Stimulated activated CD8-positive, alpha-beta memory T cell treated with anti-CD3 and anti-CD28 coated beads, Interleukin-7, amount 100 ng/mL, for 1 hour (primary cell): ENCODE measurements at regions not wholly inside any gene's neighbourhood (a gene's known extent, or its start where the extent isn't known, plus 50 kb on each side); places are given as distances from the start of the nearest gene placed in this dataset.
"Not testable (repeated sequence)": the region's sequence is repeated elsewhere in the genome, so short reads cannot be mapped to it uniquely, and the experiment has no call there.

Source experiments
- DNase-seq, 2 donors: peaks; one replicate each; pipeline ENCODE4 v3.0.0-alpha.2; 2020; ENCODE audit warnings: low read depth in 2 of 2

DNA sequence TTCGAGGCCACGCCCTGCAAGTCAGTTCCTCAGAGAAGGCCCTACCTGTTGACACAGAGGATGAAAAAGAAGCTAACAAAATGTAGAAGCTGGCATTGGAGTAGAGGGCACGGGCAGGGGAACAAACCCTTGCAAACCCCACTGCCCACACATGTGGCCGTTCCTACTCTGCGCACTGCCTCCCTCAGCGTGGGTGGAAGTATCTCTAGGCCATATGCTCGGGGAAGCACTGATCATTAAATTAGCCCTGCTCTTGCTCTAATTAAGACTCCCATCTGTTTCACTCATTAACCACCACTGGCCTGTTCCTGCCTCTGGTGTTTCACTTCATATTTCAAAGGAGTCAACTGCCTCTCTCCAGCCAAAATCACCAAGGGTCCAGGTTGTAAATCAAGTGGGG lies 201.2 kb upstream of the SFSWAP start:
- DNase-seq, result no peak

DNA sequence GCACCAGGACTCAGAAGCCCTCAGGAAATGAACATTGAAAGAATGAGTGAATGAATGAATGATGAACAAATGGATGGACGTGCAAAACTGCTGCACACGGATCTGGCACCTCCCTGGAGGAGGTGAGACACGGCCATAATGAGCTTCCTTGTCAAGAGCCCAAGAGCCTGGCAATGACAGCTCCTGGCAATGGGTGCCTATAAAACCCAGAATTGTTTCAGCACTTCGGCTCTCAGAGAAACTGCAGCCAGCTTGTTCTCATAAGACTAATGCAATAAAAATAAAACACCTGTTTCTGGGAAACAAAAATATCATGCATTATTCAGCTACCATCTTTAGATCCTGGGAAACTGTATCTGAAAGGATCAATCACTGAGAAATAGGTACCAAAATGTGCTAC lies 200.5 kb upstream of the SFSWAP start:
- DNase-seq, result no peak

DNA sequence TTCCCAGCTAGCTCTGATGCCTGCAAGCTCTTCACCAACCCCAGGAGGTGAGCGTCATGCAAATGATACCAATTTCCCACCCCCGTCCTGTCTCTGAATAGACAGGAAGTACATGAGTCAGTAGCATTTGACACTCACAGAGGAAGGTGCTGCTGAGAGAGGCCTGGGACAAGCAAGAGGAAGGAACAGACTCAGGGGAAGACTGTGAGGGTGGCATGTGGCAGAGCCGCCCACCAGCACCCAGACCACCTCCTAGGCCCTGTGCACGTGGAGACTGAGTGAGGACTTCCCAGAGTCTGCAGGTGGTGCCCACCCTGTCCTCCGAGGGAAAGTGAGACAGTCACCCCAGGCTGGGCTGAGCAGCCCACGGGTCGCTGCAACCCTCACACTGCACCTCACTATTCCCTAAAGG lies 199.5 kb upstream of the SFSWAP start:
- peak; percentile 9 to 10 for DNase-seq

DNA sequence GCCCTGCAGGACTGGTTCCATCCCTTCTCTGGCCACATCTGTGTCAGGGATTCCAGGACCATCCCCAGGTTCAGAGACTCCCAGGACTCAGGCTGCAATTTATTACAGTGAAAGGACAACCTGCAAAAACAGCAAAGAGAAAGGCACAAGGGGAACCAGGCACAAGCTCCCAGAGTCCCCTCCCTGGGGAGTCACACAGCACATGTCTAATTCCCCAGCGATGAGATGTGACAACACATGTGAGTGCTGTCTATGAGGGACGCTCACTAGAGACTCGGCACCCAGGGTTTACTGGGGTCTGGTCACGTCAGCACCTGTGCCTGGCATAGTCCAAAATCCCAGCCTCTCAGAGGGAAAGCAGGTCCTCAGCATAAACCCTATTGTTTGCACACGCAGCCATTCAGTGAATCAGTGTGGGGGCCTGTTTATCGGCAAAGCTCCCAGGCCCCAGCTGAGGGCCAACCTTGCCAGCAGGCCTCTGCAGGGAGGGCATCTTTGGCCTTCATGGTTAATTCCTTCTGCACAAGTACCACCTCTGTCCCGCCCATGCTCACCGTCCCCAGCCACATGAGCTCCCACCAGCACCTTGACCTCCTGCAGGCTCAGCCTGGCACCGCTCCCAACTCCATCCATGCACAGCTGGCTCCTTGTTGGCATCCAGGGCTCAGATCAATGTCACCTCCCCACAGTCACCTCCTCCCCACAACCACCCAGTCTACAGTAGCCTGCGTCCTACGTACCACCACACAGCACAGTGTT lies 198.9 kb upstream of the SFSWAP start:
- DNase-seq, result no peak

DNA sequence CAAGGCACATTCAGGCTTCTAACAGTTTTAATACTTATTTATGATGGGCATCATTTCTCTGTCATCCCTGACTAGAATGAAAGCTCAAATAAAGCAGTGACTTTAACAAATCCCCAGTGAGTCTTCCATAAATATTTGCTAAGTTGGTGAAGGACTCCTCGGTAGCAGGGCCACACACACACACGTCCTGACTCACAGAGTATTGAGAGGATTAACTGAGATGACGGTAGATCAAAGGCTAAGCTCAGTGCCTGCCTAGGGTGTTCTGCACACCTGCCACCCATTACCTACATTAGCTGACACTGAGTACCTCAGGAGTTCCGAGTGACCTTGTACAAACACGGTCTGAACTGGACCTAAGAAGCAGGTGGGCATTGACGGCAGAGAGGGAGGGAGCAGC lies 197.3 kb upstream of the SFSWAP start:
- DNase-seq, result no peak

DNA sequence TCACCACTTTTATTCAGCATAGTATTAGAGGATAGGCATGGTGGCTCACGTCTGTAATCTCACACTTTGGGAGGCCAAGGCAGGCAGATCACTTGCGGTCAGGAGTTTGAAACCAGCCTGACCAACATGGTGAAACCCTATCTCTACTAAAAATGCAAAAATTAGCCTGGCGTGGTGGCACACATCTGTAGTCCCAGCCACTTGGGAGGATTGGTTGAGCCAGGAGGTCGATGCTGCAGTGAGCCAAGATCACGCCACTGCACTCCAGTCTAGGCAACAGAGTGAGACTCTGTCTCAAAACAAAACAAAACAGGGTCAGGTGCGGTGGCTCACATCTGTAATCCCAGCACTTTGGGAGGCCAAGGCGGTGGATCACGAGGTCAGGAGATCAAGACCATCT lies 190.3 kb upstream of the SFSWAP start:
- not testable (repeated sequence) for DNase-seq

DNA sequence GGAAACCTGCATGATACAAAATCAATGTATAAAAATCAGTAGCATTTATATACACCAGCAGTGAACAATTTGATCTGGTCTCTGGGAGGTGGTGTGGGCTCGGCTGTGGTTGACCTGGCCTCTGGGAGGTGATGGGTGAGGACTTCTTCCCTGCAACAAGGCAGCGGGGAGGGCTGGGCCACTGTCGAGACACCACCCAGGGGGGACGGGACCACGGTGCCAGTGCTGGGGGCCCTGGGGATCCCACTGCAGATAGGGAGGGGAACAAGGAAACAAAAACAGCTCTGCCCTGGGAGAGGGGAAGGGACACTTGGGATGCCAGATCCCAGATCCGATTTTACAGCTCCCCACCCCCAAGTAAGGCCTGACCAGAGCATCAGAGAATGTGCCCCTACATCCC lies 189.6 kb upstream of the SFSWAP start:
- no peak for DNase-seq

DNA sequence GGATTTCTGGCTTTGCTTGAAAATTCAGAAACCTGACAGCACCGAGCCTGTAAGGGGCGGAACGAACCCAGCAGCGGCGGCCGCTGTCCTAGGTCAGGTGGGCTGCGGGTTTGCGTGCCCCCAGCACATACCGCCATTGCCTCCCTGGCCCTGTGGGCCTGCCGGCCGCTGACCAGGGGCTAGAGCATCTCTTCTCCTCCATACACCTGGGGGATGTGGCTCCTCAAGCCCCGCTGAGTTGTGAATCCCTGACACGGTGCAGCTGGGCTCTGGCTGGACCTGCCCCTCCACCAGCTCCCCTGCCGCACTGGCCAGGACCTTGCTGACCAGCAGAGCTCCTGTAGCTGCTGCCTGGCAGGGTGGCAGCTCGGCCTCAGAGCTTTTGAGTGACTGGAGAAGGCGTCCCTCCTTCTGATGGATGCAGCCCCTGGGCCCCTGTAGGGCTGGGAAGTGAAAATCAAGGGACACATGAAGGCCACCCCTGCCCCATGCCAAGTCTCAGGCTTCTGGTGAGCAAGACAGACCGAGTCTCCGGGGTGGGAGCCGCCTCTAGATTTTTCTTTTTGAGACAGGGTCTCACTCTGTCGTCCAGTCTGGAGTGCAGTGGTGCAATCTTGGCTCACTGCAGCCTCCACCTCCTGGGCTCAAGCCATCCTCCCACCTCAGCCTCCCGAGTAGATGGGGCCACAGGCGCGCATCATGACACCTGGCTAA lies 184.9 kb upstream of the SFSWAP start:
- DNase-seq, result no peak

DNA sequence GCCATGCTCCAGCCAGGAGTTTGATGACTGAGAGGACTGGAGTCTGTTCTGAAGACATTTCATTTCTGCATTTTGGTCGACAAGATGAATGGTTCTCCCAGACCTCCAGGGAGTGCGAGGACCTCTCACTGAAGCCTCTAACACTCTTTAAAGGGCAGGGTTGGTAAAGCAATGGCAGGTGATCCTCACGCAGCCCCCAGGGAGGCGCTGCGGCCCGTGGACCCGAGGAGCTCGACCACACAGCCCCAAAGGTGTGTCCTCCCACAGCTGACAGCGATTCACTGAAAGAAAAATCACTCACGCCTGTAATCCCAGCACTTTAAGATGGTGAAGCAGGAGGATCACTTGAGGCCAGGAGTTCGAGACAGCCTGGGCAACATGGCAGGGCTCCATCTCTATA lies 183.8 kb upstream of the SFSWAP start:
- DNase-seq, result no peak

DNA sequence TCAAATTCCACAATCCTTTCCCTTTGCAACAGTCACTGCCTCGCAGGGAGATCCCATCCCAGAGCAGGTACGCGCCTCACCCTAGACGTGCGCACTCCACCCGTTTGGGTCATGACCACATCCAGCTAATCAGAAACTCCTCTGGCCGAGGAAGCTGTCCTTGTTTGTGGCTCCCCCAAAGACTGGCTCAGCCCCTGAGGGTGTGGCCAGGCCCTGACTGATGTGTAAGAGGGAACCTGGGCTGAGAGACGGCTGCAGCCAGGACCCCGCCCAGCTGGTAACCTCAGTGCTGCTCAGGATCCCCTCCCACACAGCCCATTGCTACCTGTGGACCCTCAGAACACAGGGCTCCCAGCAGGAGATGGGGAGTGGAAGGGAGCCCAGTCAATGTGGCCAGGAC lies 183.2 kb upstream of the SFSWAP start:
- no peak for DNase-seq

DNA sequence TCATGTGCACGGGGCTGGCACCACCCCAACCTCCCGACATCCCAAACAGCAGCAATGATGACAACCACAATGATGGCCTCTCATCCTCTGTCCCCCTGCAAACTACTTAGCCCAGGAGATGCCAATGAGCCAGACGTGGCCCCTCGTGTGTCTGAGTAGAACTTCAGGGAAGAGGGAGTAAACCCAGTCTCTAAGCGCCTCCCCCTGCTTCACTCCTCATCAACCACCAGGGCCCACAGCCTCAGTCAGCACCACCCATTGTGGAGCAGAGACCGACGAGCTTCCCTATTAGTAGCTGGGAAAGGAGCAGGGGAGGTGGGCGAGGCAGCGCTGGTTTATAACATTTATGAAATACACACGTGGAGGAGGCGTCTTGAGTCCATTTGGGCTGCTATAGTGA lies 182.7 kb upstream of the SFSWAP start:
- DNase-seq, result no peak

DNA sequence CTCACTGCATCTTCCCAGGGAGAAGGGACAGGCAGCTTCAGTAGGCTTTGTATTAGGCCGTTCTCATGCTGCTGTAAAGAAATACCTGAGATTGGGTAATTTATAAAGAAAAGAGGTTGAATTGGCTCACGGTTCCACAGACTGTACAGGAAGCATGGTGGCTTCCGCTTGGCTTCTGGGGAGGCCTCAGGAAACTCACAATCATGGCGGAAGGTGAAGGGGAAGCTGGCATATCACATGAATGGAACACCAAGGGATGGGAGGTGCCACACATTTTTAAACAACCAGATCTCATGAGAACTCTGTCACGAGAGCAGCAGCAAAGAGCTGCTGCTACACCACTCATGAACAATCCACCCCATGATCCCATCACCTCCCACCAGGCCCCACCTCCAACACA lies 182.2 kb upstream of the SFSWAP start:
- no peak for DNase-seq

DNA sequence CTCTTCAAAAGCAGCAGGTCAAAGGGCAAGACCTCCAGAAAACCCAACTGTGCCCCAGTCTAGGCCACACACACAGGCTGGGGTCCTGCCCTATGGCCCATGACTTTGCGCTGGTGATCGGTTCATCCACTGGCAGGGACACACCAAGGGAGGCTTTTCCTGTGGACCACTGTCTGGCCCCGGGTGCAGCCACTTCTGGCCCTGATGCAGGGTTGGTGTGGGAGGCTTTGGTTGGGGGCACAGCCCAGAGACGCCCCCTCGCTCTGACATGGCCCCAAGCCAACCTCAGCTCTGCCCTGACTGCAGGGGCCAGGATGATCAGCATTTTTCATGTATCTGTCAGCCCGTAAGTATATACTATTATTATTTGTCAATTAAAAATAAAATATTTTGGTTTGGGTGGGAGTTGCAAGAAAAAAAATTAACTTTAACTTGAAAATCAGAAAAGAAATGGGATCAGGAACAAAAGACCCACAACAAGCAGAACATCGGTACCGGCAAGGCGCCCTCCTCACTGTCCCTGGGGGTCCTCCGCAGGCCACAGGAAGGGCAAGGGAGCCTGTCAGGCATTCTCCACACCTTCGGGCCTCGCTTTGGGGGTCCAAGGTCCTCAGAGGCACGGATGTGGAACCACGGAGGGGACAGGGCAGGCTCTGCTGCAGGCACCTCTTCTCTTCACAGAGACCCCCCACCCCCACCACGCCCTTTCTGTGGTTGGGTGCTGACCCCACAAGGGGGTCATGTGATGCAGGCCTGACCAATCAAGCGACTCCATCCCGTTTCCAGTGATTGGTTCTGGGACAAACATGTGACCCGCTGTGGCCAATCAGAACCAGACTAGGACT lies 181.5 kb upstream of the SFSWAP start:
- DNase-seq, result no peak

DNA sequence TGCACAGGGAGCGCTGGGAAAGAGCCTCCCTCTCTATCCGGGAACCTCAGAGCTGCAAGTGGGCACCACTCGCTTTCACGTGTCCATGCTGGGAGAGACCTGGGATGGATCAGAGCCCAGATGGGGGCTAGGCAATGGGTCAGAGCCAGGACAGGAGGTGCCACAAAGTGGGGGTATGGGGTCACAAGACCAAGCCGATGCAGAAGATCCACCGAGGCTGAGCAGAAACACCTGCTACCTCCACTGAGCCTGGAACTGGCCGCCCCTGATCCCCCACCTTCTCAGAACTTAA lies 180.9 kb upstream of the SFSWAP start:
- DNase-seq, result no peak

DNA sequence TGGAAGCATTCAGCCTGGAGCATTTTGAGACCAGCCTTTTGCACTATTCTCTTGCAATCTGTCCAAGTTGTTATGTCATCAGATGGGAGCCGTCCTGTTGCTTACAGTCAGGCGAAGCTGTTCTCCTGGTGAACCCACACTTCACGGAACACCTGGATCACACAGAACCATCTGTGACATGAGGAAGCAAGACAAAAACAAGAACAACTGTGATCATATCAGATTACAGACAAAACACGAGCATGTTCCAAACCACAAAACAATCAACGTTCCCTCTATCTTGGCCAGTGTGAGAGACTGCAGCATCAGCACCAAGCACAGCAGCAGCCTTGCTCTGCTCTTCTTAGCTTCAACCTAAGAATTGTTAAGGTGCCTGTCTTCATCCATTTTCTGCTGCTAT lies 180.5 kb upstream of the SFSWAP start:
- no peak for DNase-seq

DNA sequence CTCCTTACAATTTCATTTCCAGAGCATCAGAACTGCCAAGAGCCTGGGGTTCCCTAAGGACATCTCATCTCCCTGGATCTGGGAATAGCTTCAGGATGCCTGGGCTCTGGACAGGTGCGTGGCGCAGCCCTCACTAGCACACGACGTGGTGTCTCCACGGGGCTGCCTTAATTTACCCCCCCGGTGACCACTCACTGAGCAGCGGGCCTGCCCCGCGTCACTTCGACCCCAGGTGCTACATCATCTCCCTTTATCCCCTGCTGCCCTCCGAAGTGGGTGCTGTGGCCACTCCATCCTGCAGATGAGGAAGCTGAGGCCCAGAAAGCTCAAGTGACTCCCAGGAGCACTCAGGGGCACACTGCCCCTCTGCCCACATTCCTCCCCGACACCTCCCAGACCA lies 177.8 kb upstream of the SFSWAP start:
- DNase-seq, result no peak

DNA sequence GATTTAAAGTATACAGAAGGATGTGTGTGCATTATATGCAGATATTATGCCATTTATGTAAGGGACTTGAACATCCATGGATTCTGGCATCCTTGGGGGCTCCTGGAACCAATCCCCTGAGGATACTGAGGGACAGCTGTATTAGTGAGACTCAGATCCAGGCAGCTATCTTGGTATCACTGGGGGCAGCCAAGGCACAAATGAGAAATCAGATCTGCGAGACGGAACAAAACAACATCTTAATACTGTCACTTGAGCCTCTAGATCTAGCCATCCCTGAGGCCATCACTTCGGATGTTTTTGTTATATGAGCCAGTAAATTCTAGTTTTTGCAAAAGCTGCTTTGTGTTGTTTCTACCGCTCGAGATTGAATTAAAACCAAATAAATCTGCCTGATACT lies 175.1 kb upstream of the SFSWAP start:
- DNase-seq, result no peak

DNA sequence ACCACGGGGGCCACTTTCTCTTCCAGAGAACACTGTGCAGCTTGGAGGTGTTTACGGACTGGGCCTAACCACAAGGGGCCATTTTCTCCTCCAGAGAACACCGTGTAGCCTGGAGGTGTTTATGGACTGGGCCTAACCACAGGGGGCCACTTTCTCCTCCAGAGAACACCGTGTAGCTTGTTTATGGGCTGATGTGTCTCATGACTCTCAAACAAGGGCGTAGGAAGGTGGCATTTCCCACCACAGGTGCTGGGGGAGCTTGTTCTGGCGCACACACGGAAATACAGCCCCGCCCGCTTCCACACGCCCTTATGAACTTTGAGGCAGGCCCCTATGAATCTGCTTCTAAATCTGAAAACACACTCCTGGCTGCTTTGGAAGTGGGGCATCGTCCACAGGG lies 174.6 kb upstream of the SFSWAP start:
- DNase-seq, result no peak

DNA sequence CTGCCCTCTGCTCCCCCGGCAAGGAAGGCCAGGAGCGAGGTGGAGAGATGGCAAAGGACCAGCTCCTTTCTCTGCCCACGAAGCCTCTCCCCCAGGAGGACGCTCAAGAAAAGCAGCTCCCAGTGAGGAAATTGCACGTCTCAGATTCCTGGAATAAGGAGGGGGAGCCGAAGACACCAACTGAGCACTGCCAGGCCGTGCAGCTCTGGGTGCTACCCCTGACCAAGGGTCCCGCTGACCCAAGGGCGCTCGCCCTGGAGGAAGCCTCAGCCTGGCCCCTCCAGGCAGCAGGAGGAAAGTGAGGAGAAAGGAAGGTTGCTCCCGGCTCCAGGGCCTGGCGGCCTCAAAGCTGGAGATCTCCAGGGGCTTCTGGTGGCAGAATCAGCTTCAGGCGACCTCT lies 174.1 kb upstream of the SFSWAP start:
- DNase-seq, result no peak

DNA sequence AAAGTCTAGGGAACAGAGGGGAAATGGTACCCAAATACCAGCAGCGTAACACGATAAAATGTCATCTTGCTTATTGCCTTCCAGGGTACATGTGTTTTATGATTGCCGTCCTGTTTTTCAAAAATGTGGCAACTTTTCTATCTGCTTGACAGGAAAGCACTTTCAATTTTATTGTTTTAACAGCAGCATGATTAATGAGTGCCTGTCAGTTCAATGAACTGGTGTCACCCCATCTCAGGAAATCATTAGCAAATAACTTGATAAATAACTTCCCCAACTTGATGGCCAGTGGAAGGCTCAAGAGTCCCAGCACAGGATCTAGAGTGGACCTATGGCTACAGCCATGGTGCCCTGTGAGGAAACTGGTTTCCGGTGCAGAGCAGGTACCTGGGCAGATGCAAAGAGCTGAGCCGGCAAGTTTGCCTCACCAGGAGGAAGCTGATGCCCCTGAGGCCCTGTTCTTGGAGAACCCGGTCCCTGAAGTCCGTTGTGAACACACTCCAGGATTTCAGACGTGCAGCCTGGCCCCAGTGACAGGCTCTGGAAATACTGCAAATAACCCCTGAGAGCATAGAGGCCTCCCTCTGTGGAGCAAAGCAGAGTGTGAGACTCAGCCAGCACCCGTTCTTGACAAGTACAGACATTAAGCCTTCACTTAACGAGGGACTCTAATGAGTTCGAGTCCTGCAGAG lies 173.5 kb upstream of the SFSWAP start:
- DNase-seq, result no peak

DNA sequence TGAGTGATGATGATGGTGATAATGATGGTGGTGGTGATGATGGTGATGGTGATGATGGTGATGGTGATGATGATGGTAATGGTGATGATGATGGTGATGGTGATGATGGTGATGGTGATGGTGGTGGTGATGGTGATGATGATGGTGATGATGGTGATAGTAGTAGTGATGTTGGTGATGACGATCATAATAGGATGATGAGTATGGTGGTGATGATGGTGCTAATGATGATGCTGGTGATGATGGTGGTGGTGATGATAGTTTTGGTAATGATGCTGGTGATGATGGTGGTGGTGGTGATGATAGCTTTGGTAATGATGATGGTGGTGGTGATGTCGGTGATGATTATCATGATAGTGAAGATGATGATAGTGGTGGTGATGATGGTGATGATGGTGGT lies 171.5 kb upstream of the SFSWAP start:
- DNase-seq, result no peak

DNA sequence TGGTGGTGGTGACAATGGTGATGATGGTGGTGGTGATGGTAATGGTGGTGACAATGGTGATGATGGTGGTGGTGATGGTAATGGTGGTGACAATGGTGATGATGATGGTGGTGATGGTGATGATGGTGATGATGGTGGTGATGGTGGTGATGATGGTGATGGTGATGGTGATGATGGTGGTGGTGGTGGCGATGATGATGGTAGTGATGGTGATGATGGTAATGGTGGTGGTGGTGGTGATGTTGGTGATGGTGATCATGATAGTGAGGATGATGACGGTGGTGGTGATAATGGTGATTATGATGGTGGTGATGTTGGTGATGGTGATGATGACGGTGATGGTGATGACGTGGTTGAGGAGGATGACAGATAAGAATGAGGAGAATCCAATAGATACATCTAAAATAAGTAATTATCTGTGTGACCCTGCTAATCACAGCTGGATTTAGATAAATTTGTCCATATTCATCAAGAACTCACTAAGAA lies 170.7 kb upstream of the SFSWAP start:
- DNase-seq, result no peak
